K562 (cell line): ENCODE measurements at regions not wholly inside any gene's neighbourhood (a gene's known extent, or its start where the extent isn't known, plus 50 kb on each side); places are given as distances from the start of the nearest gene placed in this dataset.

Experiments used
- ETV6 ChIP-seq, 3 experiments: fragments of 150-350 bp in 1 of 3; sonication (generic) in 1 of 3; formaldehyde crosslinking in 1 of 3; IDR thresholded peaks; 2 replicates each; pipeline versions ENCODE4 v1.6.1 to v1.8.0; 2014 to 2022; ENCODE audit warnings: borderline replicate concordance in 2 of 3, low read depth in 2 of 3, antibody characterized with exemption in 1 of 3, low read length in 1 of 3, mild to moderate bottlenecking in 1 of 3, missing genetic modification reagents in 1 of 3
- GATAD2A ChIP-seq: fragments of 450-650 bp; IDR thresholded peaks from 2 replicates; pipeline ENCODE4 v1.6.1; 2017
- HINFP ChIP-seq: fragments of 450-650 bp; conservative IDR thresholded peaks from 2 replicates; pipeline ENCODE4 v1.6.1; 2016; ENCODE audit warnings: missing genetic modification characterization, low read depth, mild to moderate bottlenecking, control low read depth, missing compliant biosample characterization
- KDM1A ChIP-seq, 2 experiments: fragments of 450-650 bp; IDR thresholded peaks; 2 replicates each; pipeline ENCODE4 v1.6.1; 2016; ENCODE audit warnings: mild to moderate bottlenecking in 2 of 2
- STAT5A ChIP-seq: IDR thresholded peaks from 2 replicates; pipeline ENCODE4 v1.6.1; 2012; ENCODE audit warnings: low read length, inconsistent platforms, borderline replicate concordance
- STAT6 ChIP-seq: sonication (generic); formaldehyde crosslinking; IDR thresholded peaks from 2 replicates; pipeline ENCODE4 v1.8.1; 2023; ENCODE audit warnings: mild to moderate bottlenecking, missing genetic modification reagents
- TGIF2 ChIP-seq: sonication (generic); formaldehyde crosslinking; IDR thresholded peaks from 2 replicates; pipeline ENCODE4 v1.8.1; 2022; ENCODE audit warnings: mild to moderate bottlenecking, missing genetic modification reagents, moderate library complexity
- ZNF140 ChIP-seq: fragments of 250-450 bp; sonication (Bioruptor Pico); IDR thresholded peaks from 2 replicates; pipeline ENCODE4 v1.8.0; 2021; ENCODE audit warnings: moderate library complexity, mild to moderate bottlenecking, inconsistent platforms
- ZNF174 ChIP-seq: fragments of 250-450 bp; sonication (Bioruptor Pico); IDR thresholded peaks from 2 replicates; pipeline ENCODE4 v1.4.0; 2020; ENCODE audit warnings: mild to moderate bottlenecking
- ZNF311 ChIP-seq: fragments of 250-450 bp; sonication (Bioruptor Pico); IDR thresholded peaks from 2 replicates; pipeline ENCODE4 v1.4.0; 2020; ENCODE audit warnings: mild to moderate bottlenecking, moderate library complexity
- ZNF384 ChIP-seq: IDR thresholded peaks from 2 replicates; pipeline ENCODE4 v1.6.1; 2012; ENCODE audit warnings: low read depth, low read length, improper control_type of control experiment

- TF ChIP-seq STAT6 (CRISPR knock-in tag) (no peak), TGIF2 (CRISPR knock-in tag) (no peak), ZNF311 (CRISPR knock-in tag) (no peak), ZNF140 (no peak), ZNF384 (no peak), GATAD2A (no peak), ETV6 (IDR thresholded peaks at IDR 0.05; ENCODE audit: borderline replicate concordance in 1 of 2, low read depth in 2 of 2, low read length in 1 of 2) (no peak), ETV6 (CRISPR knock-in tag; IDR thresholded peaks at IDR 0.05; ENCODE audit: borderline replicate concordance) (no peak), KDM1A (IDR thresholded peaks at IDR 0.05) (no peak), STAT5A (no peak), ZNF174 (CRISPR knock-in tag) (no peak), HINFP (no peak)
Observed at GRCh38 chr13:26485786-26486185, 71.7 kb upstream of the WASF3 start (continued).
